MM.1S (cell line): ENCODE measurements at regions not wholly inside any gene's neighbourhood (a gene's known extent, or its start where the extent isn't known, plus 50 kb on each side); places are given as distances from the start of the nearest gene placed in this dataset.

Experiments used
- DNase-seq: peaks from one replicate; pipeline ENCODE4 v3.0.0-alpha.2; 2015
- H2AFZ ChIP-seq: fragments of 300-600 bp; sonication (generic); 2 replicates; pipeline ENCODE4 v1.6.0; 2016; ENCODE audit warnings: antibody characterized with exemption, low read length
- H3F3A ChIP-seq: fragments of 300-600 bp; sonication (generic); 2 replicates; pipeline ENCODE4 v1.6.1; 2016; ENCODE audit warnings: mild to moderate bottlenecking, antibody characterized with exemption, low read length, moderate library complexity, mixed read lengths; ENCODE audit not compliant: insufficient read depth
- H3K27ac ChIP-seq: fragments of 300-600 bp; sonication (generic); 2 replicates; pipeline ENCODE4 v1.5.1; 2016; ENCODE audit warnings: mild to moderate bottlenecking, low read length
- H3K27me3 ChIP-seq: fragments of 300-600 bp; sonication (generic); replicated peaks from 2 replicates; pipeline ENCODE4 v1.6.0; 2016; ENCODE audit warnings: low read length; ENCODE audit not compliant: insufficient read depth
- H3K36me3 ChIP-seq: fragments of 300-600 bp; sonication (generic); replicated peaks from 2 replicates; pipeline ENCODE4 v1.6.1; 2016; ENCODE audit warnings: mild to moderate bottlenecking, low read length, mixed read lengths; ENCODE audit not compliant: insufficient read depth
- H3K4me1 ChIP-seq: fragments of 300-600 bp; sonication (generic); 2 replicates; pipeline ENCODE4 v1.6.1; 2016; ENCODE audit warnings: low read length, mixed read lengths
- H3K4me2 ChIP-seq: fragments of 300-600 bp; sonication (generic); 2 replicates; pipeline ENCODE4 v1.6.0; 2016; ENCODE audit warnings: low read depth, low read length
- H3K4me3 ChIP-seq: fragments of 300-600 bp; sonication (generic); 2 replicates; pipeline ENCODE4 v1.5.1; 2016; ENCODE audit warnings: low read length, mixed read lengths
- H3K79me2 ChIP-seq: fragments of 300-600 bp; sonication (generic); 2 replicates; pipeline ENCODE4 v1.6.1; 2016; ENCODE audit warnings: mixed run types, low read length, mixed read lengths
- H3K9ac ChIP-seq: fragments of 300-600 bp; sonication (generic); 2 replicates; pipeline ENCODE4 v1.6.1; 2016; ENCODE audit warnings: low read length, mixed read lengths
- H3K9me2 ChIP-seq: fragments of 300-600 bp; sonication (generic); replicated peaks from 2 replicates; pipeline ENCODE4 v1.6.1; 2016; ENCODE audit warnings: mild to moderate bottlenecking, low read length, mixed read lengths; ENCODE audit not compliant: insufficient read depth
- H3K9me3 ChIP-seq: fragments of 300-600 bp; sonication (generic); replicated peaks from 2 replicates; pipeline ENCODE4 v1.6.1; 2016; ENCODE audit warnings: mild to moderate bottlenecking, low read length, mixed read lengths; ENCODE audit not compliant: insufficient read depth
- H4K20me1 ChIP-seq: fragments of 300-600 bp; sonication (generic); 2 replicates; pipeline ENCODE4 v1.6.1; 2016; ENCODE audit warnings: mild to moderate bottlenecking, low read length, moderate library complexity, mixed read lengths; ENCODE audit not compliant: insufficient read depth
- CTCF ChIP-seq: fragments of 300-600 bp; sonication (generic); IDR thresholded peaks from 2 replicates; pipeline ENCODE4 v1.5.1; 2016; ENCODE audit warnings: antibody characterized with exemption, low read length, mixed read lengths
- EZH2 ChIP-seq: fragments of 300-600 bp; sonication (generic); optimal IDR thresholded peaks from 2 replicates; pipeline ENCODE3; 2017; ENCODE audit warnings: low read depth, mild to moderate bottlenecking, antibody characterized with exemption, low read length, mixed read lengths
- EZH2phosphoT487 ChIP-seq: fragments of 300-600 bp; sonication (generic); IDR thresholded peaks from 2 replicates; pipeline ENCODE4 v1.6.1; 2018; ENCODE audit warnings: antibody characterized with exemption, low read length

- Histone ChIP-seq H3K79me2 (no peaks in the 10 kb centered on the region), H3K4me3 (no peak overlapping the region)
Observed at GRCh38 chr13:99648066-99648665, 146.9 kb downstream of the TM9SF2 start.

DNA sequence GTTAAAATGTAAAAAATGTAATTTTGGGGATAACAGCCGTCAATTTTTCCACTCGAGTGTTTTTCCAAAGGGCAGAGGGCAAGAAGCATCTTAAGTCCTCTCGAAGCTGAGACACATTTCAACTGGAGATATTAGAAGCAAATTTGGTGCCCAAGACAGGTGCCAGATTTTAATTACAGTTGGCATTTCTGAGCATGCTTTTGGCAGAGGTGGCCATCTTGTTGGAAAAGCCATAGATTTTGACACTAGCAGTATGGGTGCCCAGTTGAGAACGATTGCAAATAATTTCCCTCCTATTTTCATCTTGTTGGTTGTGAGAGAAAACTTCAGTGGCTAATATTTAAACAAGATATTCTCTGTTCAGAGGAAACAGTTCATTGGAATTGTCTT is 146.3 kb downstream of the TM9SF2 start:
- Histone ChIP-seq H3K9me2 (no peaks in the 10 kb centered on the region), H3K4me3 (no peak overlapping the region), H3K36me3 (no peaks in the 10 kb centered on the region), H3F3A (no peaks in the 10 kb centered on the region), H2AFZ (no peak overlapping the region), H3K27me3 (no peaks in the 10 kb centered on the region), H3K4me2 (no peak overlapping the region), H3K9me3 (no peaks in the 10 kb centered on the region), H4K20me1 (no peaks in the 10 kb centered on the region), H3K79me2 (no peaks in the 10 kb centered on the region), H3K9ac (no peak overlapping the region), H3K4me1 (no peaks in the 10 kb centered on the region), H3K27ac (no peak overlapping the region)
- DNase-seq: no peak
- TF ChIP-seq EZH2phosphoT487 (no peak), CTCF (no peak), EZH2 (no peak)

More at GRCh38 chr13:99648066-99648665, 146.9 kb downstream of the TM9SF2 start:
- Histone ChIP-seq H3K4me2 (no peak overlapping the region), H3K27ac (no peak overlapping the region), H3K4me1 (no peaks in the 10 kb centered on the region), H4K20me1 (no peaks in the 10 kb centered on the region), H3K9me2 (no peaks in the 10 kb centered on the region), H3K9ac (no peak overlapping the region), H3F3A (no peaks in the 10 kb centered on the region), H2AFZ (no peak overlapping the region), H3K36me3 (no peaks in the 10 kb centered on the region), H3K27me3 (no peaks in the 10 kb centered on the region), H3K9me3 (no peaks in the 10 kb centered on the region)
- DNase-seq: no peak
- TF ChIP-seq EZH2phosphoT487 (no peak), EZH2 (no peak), CTCF (no peak)

- Histone ChIP-seq H3K4me2 (no peak overlapping the region), H2AFZ (no peak overlapping the region), H3K27ac (no peak overlapping the region), H3F3A (no peaks in the 10 kb centered on the region), H3K9me2 (no peaks in the 10 kb centered on the region), H3K4me3 (no peak overlapping the region), H3K9me3 (no peaks in the 10 kb centered on the region), H3K9ac (no peak overlapping the region), H4K20me1 (no peaks in the 10 kb centered on the region), H3K36me3 (no peaks in the 10 kb centered on the region), H3K4me1 (no peaks in the 10 kb centered on the region), H3K79me2 (no peaks in the 10 kb centered on the region), H3K27me3 (no peaks in the 10 kb centered on the region)
- DNase-seq: no peak
- no peak for TF ChIP-seq CTCF
- no peak for TF ChIP-seq EZH2phosphoT487
- TF ChIP-seq EZH2: no peak
Observed at GRCh38 chr13:99646866-99647595, 145.8 kb downstream of the TM9SF2 start.
